ENCODE measurements at regions not wholly inside any gene's neighbourhood (a gene's known extent, or its start where the extent isn't known, plus 50 kb on each side); places are given as distances from the start of the nearest gene placed in this dataset.

DNA sequence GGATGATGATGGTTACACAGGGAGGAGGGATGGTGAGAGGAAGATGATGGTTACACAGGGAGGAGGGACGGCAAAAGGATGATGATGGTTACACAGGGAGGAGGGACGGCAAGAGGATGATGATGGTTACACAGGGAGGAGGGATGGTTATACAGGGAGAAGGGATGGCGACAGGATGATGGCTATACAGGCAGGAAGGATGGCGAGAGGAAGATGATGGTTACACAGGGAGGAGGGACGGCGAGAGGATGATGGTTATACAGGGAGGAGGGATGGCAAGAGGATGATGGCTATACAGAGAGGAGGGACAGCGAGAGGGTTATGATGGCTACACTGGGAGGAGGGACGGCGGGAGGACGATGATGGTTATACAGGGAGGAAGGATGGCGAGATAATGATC is 64.1 kb upstream of the FCN1 start:
- 88% methylated on average over 11 of the region's 11 CpGs for WGBS
- DNase-seq (ENCODE audit: extremely low spot score): no peak
- H3K4me3 ChIP-seq (ENCODE audit: low read depth, low read length): no peak overlapping the region
- H3K27ac ChIP-seq (ENCODE audit: low read depth): no peak overlapping the region
- H3K36me3 ChIP-seq (ENCODE audit: insufficient read depth): no peaks in the 10 kb centered on the region
- H3K4me1 ChIP-seq (ENCODE audit: insufficient read depth): no peaks in the 10 kb centered on the region

DNA sequence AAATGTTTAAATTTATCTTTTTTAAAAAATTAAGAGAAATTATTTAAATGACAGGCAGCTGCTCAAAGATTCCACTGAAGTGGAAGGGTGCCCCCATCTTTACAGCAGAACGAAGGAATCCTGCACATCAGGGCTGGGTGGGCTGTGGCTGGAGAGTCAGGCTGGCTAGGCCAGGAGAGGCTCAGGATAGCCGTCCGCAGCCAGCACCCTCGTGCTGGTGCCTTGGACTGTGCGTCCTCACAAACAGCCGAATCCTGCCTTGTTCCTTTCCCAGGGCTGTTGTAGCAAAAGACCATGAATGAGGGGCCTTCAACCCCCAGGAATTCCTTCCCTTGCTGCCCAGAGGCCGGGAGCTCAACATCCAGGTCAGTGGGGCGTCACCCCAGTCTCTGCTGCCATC is 64.6 kb upstream of the FCN1 start:
- Histone ChIP-seq H3K4me1 (ENCODE audit: insufficient read depth) (no peaks in the 10 kb centered on the region), H3K4me3 (ENCODE audit: low read depth, low read length) (no peak overlapping the region), H3K27ac (ENCODE audit: low read depth) (no peak overlapping the region), H3K36me3 (ENCODE audit: insufficient read depth) (no peaks in the 10 kb centered on the region)
- no peak for DNase-seq (ENCODE audit: extremely low spot score)
- 83% methylated on average over 8 of the region's 8 CpGs for WGBS

- Histone ChIP-seq H3K4me1 (ENCODE audit: insufficient read depth) (no peaks in the 10 kb centered on the region), H3K27ac (ENCODE audit: low read depth) (no peak overlapping the region), H3K36me3 (ENCODE audit: insufficient read depth) (no peaks in the 10 kb centered on the region), H3K4me3 (ENCODE audit: low read depth, low read length) (no peak overlapping the region)
- WGBS: 30% methylated on average over 15 of the region's 15 CpGs
- no peak for DNase-seq (ENCODE audit: extremely low spot score)
These were observed 65.4 kb upstream of the FCN1 start for GRCh38 chr9:134983074-134983473.

GRCh38 chr9:134983506-134984371 is 66.0 kb upstream of the FCN1 start:
- DNase-seq (ENCODE audit: extremely low spot score): no peak
- Histone ChIP-seq H3K4me1 (ENCODE audit: insufficient read depth) (no peaks in the 10 kb centered on the region), H3K27ac (ENCODE audit: low read depth) (no peak overlapping the region), H3K36me3 (ENCODE audit: insufficient read depth) (no peaks in the 10 kb centered on the region), H3K4me3 (ENCODE audit: low read depth, low read length) (no peak overlapping the region)
- WGBS: 85% methylated on average over 14 of the region's 14 CpGs

DNA sequence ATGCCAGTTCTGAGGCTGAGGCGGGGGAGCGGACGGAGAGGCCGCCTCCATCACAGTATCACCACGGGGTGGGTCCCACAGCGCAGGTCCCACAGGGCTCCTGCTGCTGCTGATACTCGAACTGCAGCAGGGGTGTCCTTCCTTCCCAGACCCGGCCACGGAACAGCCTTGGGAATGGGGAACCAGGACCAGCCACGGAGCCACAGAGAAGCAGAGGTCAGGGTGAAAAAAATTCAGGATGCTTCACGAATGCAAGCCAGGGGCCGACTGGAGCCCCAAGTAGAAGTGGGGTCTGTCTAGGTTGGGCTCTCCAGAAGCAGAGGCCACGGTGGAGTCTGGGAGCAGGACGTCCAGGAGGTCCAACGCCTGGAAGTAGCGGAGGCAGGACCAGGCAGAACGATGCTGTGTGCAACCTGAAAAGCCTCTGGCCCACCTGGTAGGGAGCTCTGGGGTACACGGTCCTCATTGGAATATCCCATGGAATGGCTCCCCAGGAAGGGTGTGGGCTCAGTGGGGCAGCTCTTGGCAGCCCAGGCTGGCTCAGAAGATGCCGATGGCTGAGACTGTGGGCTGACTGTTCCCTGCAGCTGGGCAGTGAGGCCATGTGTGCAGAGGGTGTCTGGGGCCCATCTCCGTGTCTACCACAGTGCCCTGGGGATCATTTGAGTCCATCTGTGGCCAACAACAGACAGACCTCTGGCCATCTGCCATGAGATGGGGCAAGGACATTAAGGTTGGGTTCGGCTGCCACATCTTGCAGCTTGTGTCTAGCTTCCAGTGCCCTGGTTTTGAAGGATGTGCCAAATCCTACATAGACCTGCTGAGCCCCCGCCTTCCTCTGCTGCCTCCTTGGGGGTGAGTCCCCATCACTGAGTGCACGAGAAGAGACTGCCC is 66.9 kb upstream of the FCN1 start:
- Histone ChIP-seq H3K27ac (ENCODE audit: low read depth) (no peak overlapping the region), H3K36me3 (ENCODE audit: insufficient read depth) (no peaks in the 10 kb centered on the region), H3K4me3 (ENCODE audit: low read depth, low read length) (no peak overlapping the region), H3K4me1 (ENCODE audit: insufficient read depth) (no peaks in the 10 kb centered on the region)
- 89% methylated on average over 23 of the region's 23 CpGs for WGBS
- DNase-seq (ENCODE audit: extremely low spot score): no peak

GRCh38 chr9:134985451-134985850 is 67.7 kb upstream of the FCN1 start:
- DNase-seq (ENCODE audit: extremely low spot score): no peak
- 93% methylated on average over 7 of the region's 7 CpGs for WGBS

GRCh38 chr9:134986957-134987356 is 69.2 kb upstream of the FCN1 start:
- no peak for DNase-seq (ENCODE audit: extremely low spot score)
- Histone ChIP-seq H3K27ac (ENCODE audit: low read depth) (no peak overlapping the region), H3K4me1 (ENCODE audit: insufficient read depth) (no peaks in the 10 kb centered on the region), H3K36me3 (ENCODE audit: insufficient read depth) (no peaks in the 10 kb centered on the region), H3K4me3 (ENCODE audit: low read depth, low read length) (no peak overlapping the region)
- 90% methylated on average over 1 of the region's 1 CpG for WGBS

More at GRCh38 chr9:134985451-134985850, 67.7 kb upstream of the FCN1 start:
- Histone ChIP-seq H3K27ac (ENCODE audit: low read depth) (no peak overlapping the region), H3K4me1 (ENCODE audit: insufficient read depth) (no peaks in the 10 kb centered on the region), H3K4me3 (ENCODE audit: low read depth, low read length) (no peak overlapping the region), H3K36me3 (ENCODE audit: insufficient read depth) (no peaks in the 10 kb centered on the region)

DNA sequence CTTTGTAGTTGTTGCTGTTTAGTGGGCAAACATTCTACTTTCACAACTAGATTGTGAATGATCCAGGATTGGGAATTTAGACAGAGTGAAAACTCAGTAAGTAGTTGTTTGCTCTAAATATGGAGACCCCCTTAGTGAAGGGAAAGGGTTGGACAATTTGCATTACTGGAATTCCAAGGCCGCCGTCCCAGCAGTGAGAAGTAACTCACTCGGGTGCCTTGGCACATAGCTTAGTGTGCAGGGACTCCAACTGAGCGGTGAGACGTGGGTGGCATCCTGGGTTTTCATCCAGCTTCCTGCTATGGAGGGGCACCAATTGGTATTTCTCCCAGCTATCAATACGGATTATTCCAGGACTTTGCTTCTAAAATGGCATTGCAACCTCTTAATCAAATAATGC is 69.7 kb upstream of the FCN1 start:
- H3K27ac ChIP-seq (ENCODE audit: low read depth): no peak overlapping the region
- no peak overlapping the region for H3K4me3 ChIP-seq (ENCODE audit: low read depth, low read length)
- no peaks in the 10 kb centered on the region for H3K4me1 ChIP-seq (ENCODE audit: insufficient read depth)
- no peak for DNase-seq (ENCODE audit: extremely low spot score)
- 94% methylated on average over 6 of the region's 6 CpGs for WGBS
- H3K36me3 ChIP-seq (ENCODE audit: insufficient read depth): no peaks in the 10 kb centered on the region

DNA sequence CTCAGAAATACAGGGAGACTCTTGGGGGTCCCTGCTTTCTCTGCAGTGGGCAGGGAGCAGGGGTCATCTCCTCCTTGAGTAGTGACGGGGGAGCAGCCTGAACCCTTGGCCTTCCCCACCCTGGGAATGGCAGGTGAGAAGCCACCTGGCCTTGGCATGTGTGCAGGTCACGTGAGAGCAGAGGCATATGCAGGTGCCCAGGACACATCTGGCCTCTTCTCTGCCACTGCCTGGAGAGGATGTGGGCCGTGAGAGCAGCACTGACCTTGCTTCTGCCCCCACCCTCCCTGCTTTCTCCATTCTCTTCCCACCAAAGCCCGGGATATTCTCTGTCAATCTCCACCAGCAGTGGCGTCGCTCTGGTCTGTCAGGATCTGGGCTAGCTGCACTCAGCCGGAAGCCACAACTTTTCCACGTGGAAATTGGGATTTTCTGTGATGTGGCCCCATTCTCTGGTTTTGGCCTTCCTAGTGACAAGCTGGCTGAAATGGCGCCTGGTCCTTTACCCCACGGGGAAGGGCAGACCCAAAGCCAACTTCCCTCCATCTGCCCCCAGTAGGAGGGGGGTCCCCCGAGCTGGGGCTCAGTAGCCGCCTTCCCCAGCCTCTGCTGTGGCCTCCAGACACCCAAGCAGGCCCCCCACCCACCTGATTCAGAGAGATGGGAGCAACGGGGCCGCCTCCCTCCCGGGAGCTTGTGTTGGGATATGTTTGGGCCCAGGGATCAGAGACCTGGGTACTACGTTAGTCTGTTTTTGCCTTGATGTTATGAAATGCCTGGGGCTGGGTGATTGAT is 70.4 kb upstream of the FCN1 start:
- H3K4me3 ChIP-seq (ENCODE audit: low read depth, low read length): no peak overlapping the region
- no peaks in the 10 kb centered on the region for H3K4me1 ChIP-seq (ENCODE audit: insufficient read depth)
- H3K27ac ChIP-seq (ENCODE audit: low read depth): no peak overlapping the region
- no peaks in the 10 kb centered on the region for H3K36me3 ChIP-seq (ENCODE audit: insufficient read depth)
- DNase-seq (ENCODE audit: extremely low spot score): no peak
- WGBS: 81% methylated on average over 16 of the region's 16 CpGs

DNA sequence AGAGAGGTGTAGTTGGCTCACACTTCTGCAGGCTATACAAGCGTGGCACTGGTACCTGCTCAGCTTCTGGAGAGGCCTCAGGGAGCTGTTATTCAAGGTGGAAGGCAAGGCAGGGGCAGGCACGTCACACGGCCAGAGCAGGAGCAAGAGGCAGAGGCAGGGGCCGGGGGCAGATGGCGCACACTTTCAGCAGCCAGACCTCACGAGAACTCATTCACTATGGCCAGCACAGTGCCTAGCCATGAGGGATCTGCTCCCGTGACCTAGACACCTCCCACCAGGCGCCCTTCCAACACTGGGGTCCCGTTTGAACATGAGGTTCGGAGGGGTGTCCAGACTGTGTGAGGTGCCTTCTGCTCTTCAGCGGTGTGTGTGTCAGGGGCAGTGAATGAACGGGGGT is 71.0 kb upstream of the FCN1 start:
- no peaks in the 10 kb centered on the region for H3K36me3 ChIP-seq (ENCODE audit: insufficient read depth)
- DNase-seq (ENCODE audit: extremely low spot score): no peak
- H3K4me3 ChIP-seq (ENCODE audit: low read depth, low read length): no peak overlapping the region
- no peak overlapping the region for H3K27ac ChIP-seq (ENCODE audit: low read depth)
- H3K4me1 ChIP-seq (ENCODE audit: insufficient read depth): no peaks in the 10 kb centered on the region
- WGBS: 83% methylated on average over 12 of the region's 12 CpGs

DNA sequence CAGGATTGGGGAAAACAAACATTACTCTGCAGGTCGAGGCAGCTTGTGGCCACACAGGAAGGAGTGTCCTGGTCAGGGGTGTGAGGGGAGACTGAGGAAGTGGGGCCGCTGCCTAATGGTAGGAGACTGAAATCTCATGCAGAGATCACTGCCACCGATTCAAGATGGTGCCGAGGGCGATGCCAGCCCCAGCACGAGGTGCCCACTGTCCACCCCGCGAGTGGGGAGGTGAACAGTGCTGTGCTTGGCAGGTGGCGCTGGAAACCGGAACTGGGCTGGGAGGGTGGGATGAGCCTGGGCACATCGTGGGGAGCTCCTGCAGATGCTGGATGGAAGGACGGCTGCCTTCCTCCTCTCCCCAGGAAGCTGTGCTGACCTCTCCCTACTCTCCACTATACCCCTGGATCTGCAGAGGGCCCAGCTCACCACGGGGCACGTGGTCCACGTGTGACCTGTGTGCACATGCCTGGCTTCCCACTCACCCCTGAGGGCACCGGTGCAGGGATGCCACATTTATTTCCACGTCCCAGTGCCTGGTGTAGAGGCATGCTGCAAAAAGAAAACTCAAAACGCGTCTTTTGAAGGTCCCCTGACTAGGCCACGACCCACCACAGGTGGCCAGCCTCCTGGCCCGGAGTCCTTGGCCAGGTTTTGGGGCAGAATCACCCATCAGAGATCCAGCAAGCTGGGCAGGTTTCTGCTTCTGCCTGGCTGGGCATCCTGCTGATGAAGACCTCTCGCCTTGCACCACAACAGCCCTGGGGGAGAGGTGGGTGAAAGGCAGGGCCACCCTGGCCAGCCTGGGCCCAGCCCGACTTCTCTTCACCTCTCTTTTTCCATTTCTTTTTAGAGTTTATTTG is 71.7 kb upstream of the FCN1 start:
- Histone ChIP-seq H3K4me1 (ENCODE audit: insufficient read depth) (no peaks in the 10 kb centered on the region), H3K27ac (ENCODE audit: low read depth) (no peak overlapping the region), H3K4me3 (ENCODE audit: low read depth, low read length) (no peak overlapping the region), H3K36me3 (ENCODE audit: insufficient read depth) (no peaks in the 10 kb centered on the region)
- no peak for DNase-seq (ENCODE audit: extremely low spot score)
- WGBS: 80% methylated on average over 23 of the region's 23 CpGs

DNA sequence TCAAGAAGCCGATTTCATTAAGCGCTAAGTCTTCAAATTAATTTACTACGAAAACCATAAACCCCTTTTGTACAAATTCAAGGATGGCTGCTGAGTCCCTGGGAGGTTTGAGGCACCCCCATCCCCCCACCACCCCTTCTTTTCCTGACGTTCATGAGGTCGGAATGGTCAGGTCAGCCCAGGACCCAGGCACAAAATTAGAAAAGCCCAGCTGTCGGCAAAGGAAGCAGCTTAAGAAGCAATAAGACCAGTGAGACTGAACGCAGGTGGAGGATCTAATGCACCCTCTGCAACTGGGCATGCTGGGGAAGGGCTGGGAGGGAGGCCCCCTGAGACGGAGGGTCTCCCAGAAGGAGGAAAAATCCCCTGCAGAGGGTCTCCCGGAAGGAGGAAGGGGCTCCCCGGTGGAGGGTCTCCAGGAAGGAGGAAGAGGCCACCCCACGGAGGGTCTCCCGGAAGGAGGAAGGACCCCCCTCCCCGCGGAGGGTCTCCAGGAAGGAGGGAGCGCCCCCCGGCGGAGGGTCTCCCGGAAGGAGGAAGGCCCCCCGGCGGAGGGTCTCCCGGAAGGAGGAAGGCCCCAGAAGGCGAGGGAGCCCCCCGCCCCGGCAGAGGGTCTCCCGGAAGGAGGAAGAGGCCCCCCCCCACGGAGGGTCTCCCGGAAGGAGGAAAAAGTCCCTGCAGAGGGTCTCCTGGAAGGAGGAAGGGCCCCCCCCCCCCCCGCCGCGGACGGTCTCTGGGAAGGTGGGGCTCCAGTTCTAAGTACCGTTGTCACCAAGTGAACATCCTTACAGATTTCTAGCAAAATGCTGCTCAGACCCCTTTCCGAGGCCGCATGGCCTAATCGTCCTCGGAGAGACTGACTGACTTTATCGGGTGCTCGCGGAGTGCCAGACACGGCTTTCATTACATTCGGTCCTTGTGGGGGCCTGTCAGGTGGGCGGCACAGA is 74.4 kb upstream of the FCN1 start:
- H3K4me1 ChIP-seq (ENCODE audit: insufficient read depth): no peaks in the 10 kb centered on the region
- H3K4me3 ChIP-seq (ENCODE audit: low read depth, low read length): no peak overlapping the region
- no peaks in the 10 kb centered on the region for H3K36me3 ChIP-seq (ENCODE audit: insufficient read depth)
- H3K27ac ChIP-seq (ENCODE audit: low read depth): no peak overlapping the region
- 78% methylated on average over 40 of the region's 42 CpGs for WGBS
- no peak for DNase-seq (ENCODE audit: extremely low spot score)
